ENCODE measurements at regions not wholly inside any gene's neighbourhood (a gene's known extent, or its start where the extent isn't known, plus 50 kb on each side); places are given as distances from the start of the nearest gene placed in this dataset.

DNA sequence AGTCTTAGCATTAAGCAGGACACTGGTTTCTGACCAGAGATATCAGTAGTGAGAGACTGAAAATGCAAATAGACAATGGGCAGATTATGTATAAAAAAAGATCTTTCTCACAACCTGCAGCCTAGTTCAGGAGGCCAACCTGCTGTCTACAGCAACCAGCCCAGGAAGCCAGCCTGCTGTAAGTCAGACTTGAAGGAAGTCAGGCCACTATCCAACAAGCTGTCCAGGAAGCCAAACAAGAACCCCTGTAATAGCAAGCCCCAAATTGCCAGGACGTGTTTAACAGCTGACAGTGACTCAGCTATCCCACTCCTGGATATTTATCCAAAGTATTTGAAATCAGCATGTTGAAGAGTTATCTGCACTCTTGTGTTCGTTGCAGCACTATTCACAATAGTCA, 121.8 kb upstream of the SPIN1 start:
- no peak for TF ChIP-seq POLR2AphosphoS5 (IDR thresholded peaks at IDR 0.05)
- TF ChIP-seq CTCF (IDR thresholded peaks at IDR 0.05) = no peak
- TF ChIP-seq POLR2A (IDR thresholded peaks at IDR 0.05) = no peak
